OCI-M2 (cell line): ENCODE measurements at regions not wholly inside any gene's neighbourhood (a gene's known extent, or its start where the extent isn't known, plus 50 kb on each side); places are given as distances from the start of the nearest gene placed in this dataset.
"Not testable (repeated sequence)": the region's sequence is repeated elsewhere in the genome, so short reads cannot be mapped to it uniquely, and the experiment has no call there.

ENCODE experiments used
- DNase-seq: peaks from one replicate; lab custom pipeline; 2025; ENCODE audit not compliant: unreplicated experiment; lab: John Stamatoyannopoulos, UW

- DNase-seq = no peak
These were observed 615.7 kb upstream of the CITED2 start for GRCh38 chr6:139990026-139990686.

- DNase-seq = no peak
These were observed 614.2 kb upstream of the CITED2 start for GRCh38 chr6:139988685-139989084.

GRCh38 chr6:139987091-139987490, 612.6 kb upstream of the CITED2 start:
- no peak for DNase-seq

GRCh38 chr6:139985236-139985815, 610.9 kb upstream of the CITED2 start:
- DNase-seq = no peak

GRCh38 chr6:139984317-139984716, 609.9 kb upstream of the CITED2 start:
- DNase-seq = no peak

GRCh38 chr6:139983555-139984276, 609.3 kb upstream of the CITED2 start:
- DNase-seq = no peak

- DNase-seq = no peak
These were observed 608.3 kb upstream of the CITED2 start for GRCh38 chr6:139982652-139983295.

GRCh38 chr6:139982195-139982594, 607.7 kb upstream of the CITED2 start:
- DNase-seq = no peak

- DNase-seq = no peak
These were observed 607.3 kb upstream of the CITED2 start for GRCh38 chr6:139981768-139982181.

GRCh38 chr6:139981066-139981624, 606.7 kb upstream of the CITED2 start:
- no peak for DNase-seq

- DNase-seq = not testable (repeated sequence)
These were observed 606.2 kb upstream of the CITED2 start for GRCh38 chr6:139980631-139981030.

GRCh38 chr6:139979021-139979725, 604.7 kb upstream of the CITED2 start:
- DNase-seq = no peak

- DNase-seq = no peak
These were observed 603.5 kb upstream of the CITED2 start for GRCh38 chr6:139977887-139978332.

GRCh38 chr6:139973669-139974344, 599.4 kb upstream of the CITED2 start:
- DNase-seq = peak; percentile 29

- no peak for DNase-seq
These were observed 597.7 kb upstream of the CITED2 start for GRCh38 chr6:139972116-139972515.

- DNase-seq = no peak
These were observed 596.1 kb upstream of the CITED2 start for GRCh38 chr6:139970591-139970991.

GRCh38 chr6:139967497-139967896, 593.0 kb upstream of the CITED2 start:
- DNase-seq = no peak

GRCh38 chr6:139965393-139965792, 590.9 kb upstream of the CITED2 start:
- DNase-seq = no peak

- no peak for DNase-seq
These were observed 590.3 kb upstream of the CITED2 start for GRCh38 chr6:139964737-139965136.

- no peak for DNase-seq
These were observed 588.4 kb upstream of the CITED2 start for GRCh38 chr6:139962654-139963347.
